Spleen (tissue), 11 donors: ENCODE measurements at regions not wholly inside any gene's neighbourhood (a gene's known extent, or its start where the extent isn't known, plus 50 kb on each side); places are given as distances from the start of the nearest gene placed in this dataset.

Source experiments
- DNase-seq: peaks from one replicate; pipeline ENCODE4 v3.0.0-alpha.2; 2020
- H3K27ac ChIP-seq, 8 donors: fragments of 200-600 bp; sonication (generic) in 7 of 8; 1 replicate in 4 of 8; 2 replicates in 4 of 8; pipeline versions ENCODE4 v1.5.0 to v1.8.0; 2016 to 2021; ENCODE audit warnings: inconsistent platforms in 4 of 8, mild to moderate bottlenecking in 4 of 8, moderate library complexity in 1 of 8
- H3K27me3 ChIP-seq, 7 donors: fragments of 200-600 bp; sonication (generic) in 6 of 7; replicated peaks in 1 of 7; 1 replicate in 4 of 7; 2 replicates in 3 of 7; pipeline versions ENCODE4 v1.5.0 to v1.8.0; 2016 to 2021; ENCODE audit warnings: inconsistent platforms in 3 of 7, mild to moderate bottlenecking in 1 of 7
- H3K36me3 ChIP-seq, 6 donors: fragments of 200-600 bp; sonication (generic) in 5 of 6; 1 replicate in 4 of 6; 2 replicates in 2 of 6; pipeline versions ENCODE4 v1.5.0 to v1.8.0; 2016 to 2021; ENCODE audit warnings: inconsistent platforms in 2 of 6
- H3K4me1 ChIP-seq, 6 donors: fragments of 200-600 bp; sonication (generic) in 5 of 6; 1 replicate in 3 of 6; 2 replicates in 3 of 6; pipeline versions ENCODE4 v1.5.0 to v1.8.0; 2016 to 2021; ENCODE audit warnings: inconsistent platforms in 3 of 6
- H3K4me3 ChIP-seq, 8 donors: fragments of 200-600 bp; sonication (generic) in 7 of 8; 1 replicate in 4 of 8; 2 replicates in 4 of 8; pipeline versions ENCODE4 v1.5.0 to v1.8.0; 2016 to 2021; ENCODE audit warnings: inconsistent platforms in 4 of 8, mild to moderate bottlenecking in 4 of 8, moderate library complexity in 2 of 8
- H3K9me3 ChIP-seq, 8 donors: fragments of 200-600 bp; sonication (generic) in 7 of 8; 1 replicate in 4 of 8; 2 replicates in 4 of 8; pipeline versions ENCODE4 v1.5.0 to v1.8.0; 2016 to 2021; ENCODE audit warnings: inconsistent platforms in 4 of 8
- POLR2A ChIP-seq, 3 donors: fragments of 450-650 bp; IDR thresholded peaks; one replicate each; pipeline ENCODE4 v1.5.1; 2017; ENCODE audit warnings: antibody characterized with exemption in 3 of 3, mild to moderate bottlenecking in 1 of 3
- POLR2AphosphoS5 ChIP-seq, 3 donors: sonication (generic); formaldehyde crosslinking; IDR thresholded peaks; one replicate each; pipeline ENCODE4 v1.5.1; 2017; ENCODE audit warnings: antibody characterized with exemption in 3 of 3
- whole genome bisulfite sequencing, 5 donors: extraction: QIAGEN DNeasy Blood & Tissue Kit in 3 of 5; methylation state at CpG; one replicate each; pipeline versions ENCODE4 v1.1.5 to v1.1.7; 2013 to 2018; 5-methylcytosine and 5-hydroxymethylcytosine counted together
- intact Hi-C: fragments of 100-400 bp; cut with DNase I; formaldehyde crosslinking; loops from one replicate; pipeline ENCODE4 v1.15.0; 2023; ENCODE audit warnings: low total_unique reads
- TF ChIP-seq, protein P1 (sequence below), 11 experiments: fragments of 200-600 bp in 7 of 11; fragments of 450-650 bp in 4 of 11; sonication (generic) in 4 of 11; IDR thresholded peaks in 8 of 11; conservative IDR thresholded peaks in 3 of 11; 1 replicate in 7 of 11; 2 replicates in 4 of 11; pipeline versions ENCODE4 v1.4.0 to v1.8.0; 2016 to 2021; ENCODE audit warnings: antibody characterized with exemption in 11 of 11, inconsistent platforms in 4 of 11, mild to moderate bottlenecking in 1 of 11
- donor health status: healthy with polysubstance abuse.
- donor health status: DM: no; HTN: no; CAD: no; lungs with moderate emphysema.
- donor health status: DM: no; HTN: no; CAD: no.
- donor health status: Bipolar disorder and iron deficiency.
- donor health status: healthy.
- donor health status: DM: no; HTN: no; CAD: no.
- donor health status: DM: yes; HTN: yes; CAD: no.

DNA sequence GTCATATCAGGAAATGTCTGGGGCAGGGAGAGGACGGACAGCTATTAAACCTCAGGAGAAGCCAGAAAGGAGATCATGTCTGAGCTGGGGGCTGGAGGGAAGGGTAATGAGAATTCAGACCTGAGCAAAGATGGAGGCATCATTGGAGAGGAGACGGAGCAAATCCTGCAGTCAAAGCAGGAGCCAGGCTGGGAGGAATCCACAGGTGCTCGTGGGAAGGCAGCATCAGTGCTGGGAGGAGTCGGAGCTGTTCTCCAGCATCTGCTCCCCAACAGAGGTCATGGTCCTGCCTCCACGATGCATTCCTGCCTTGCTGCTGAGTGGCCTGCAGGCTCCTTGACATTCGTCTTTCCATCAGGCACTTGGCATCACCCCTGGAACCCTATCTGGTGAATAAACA lies 148.3 kb upstream of the RAB4A start:
- no peak overlapping the region for H3K4me3 ChIP-seq
- peaks cover 0 to 21% (median 7%) of the 10 kb centered on the region in 6 donors for H3K4me1 ChIP-seq
- no peak for DNase-seq
- peaks cover 0 to 5% (median 0%) of the 10 kb centered on the region in 7 donors for H3K27me3 ChIP-seq
- 77 to 90% (median 87%) methylated on average over 6 of the region's 6 CpGs for WGBS, 5 donors
- intact Hi-C loops: no loop called here
- H3K9me3 ChIP-seq: peaks cover 0 to 6% (median 0%) of the 10 kb centered on the region in 8 donors
- no peaks in the 10 kb centered on the region for H3K36me3 ChIP-seq
- TF ChIP-seq, protein P1, sequence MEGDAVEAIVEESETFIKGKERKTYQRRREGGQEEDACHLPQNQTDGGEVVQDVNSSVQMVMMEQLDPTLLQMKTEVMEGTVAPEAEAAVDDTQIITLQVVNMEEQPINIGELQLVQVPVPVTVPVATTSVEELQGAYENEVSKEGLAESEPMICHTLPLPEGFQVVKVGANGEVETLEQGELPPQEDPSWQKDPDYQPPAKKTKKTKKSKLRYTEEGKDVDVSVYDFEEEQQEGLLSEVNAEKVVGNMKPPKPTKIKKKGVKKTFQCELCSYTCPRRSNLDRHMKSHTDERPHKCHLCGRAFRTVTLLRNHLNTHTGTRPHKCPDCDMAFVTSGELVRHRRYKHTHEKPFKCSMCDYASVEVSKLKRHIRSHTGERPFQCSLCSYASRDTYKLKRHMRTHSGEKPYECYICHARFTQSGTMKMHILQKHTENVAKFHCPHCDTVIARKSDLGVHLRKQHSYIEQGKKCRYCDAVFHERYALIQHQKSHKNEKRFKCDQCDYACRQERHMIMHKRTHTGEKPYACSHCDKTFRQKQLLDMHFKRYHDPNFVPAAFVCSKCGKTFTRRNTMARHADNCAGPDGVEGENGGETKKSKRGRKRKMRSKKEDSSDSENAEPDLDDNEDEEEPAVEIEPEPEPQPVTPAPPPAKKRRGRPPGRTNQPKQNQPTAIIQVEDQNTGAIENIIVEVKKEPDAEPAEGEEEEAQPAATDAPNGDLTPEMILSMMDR (IDR thresholded peaks at IDR 0.05 in 8 of 11, conservative IDR thresholded peaks at IDR 0.05 in 3 of 11): no peak
- TF ChIP-seq POLR2A (IDR thresholded peaks at IDR 0.05): no peak
- TF ChIP-seq POLR2AphosphoS5 (IDR thresholded peaks at IDR 0.05): no peak
- H3K27ac ChIP-seq: no peak overlapping the region

DNA sequence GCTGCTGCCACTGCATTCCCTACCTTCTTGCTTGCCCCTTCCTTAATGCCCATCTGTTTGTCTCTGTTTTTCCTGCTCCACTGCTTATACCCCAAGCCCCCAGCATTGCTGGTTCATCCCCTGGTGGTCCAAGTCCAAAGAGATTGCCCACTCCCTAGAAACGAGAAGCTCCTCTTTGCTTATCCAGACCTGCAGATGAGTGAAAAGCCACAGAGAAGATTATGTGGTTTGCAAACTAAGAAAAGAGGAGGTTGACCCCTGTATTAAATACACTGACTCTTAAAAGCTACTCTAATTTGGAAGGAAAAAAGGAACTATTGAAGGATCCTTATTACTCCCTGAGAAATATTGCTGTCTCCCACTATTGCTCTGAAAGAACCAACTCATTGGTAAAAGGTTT lies 146.8 kb upstream of the RAB4A start:
- intact Hi-C loops: no loop called here
- WGBS, 5 donors: 38 to 46% (median 45%) methylated on average over 1 of the region's 1 CpG
- H3K9me3 ChIP-seq: peaks cover 0 to 5% (median 0%) of the 10 kb centered on the region in 8 donors

DNA sequence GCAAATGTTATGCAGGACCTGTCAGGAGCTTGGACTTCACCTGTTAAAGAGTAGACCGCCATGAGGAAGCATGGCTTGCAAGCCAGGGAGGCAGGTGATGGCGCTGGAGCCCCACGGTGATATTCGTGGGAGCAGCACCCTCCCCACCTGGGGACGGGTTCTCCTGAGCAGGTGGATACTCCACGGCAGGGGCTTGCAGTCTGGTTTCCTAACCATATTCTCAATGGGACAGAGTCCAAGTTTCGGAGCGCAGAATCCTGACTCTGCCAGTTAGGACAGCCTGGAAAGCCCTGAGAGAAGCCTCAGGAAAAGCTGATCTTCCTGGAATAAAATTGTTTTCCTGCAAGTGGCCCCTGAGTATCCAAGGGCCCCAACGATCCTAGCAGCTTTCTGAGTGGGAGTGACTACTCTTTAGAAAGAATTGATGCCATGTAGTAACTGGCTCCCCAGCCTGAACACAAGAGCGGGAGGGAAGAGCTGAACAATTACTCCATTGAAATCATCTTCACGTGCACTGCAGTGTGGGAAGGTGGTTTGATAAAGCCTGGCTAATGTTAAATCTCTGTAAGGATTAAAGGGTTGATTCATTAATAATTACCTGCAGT lies 146.3 kb upstream of the RAB4A start:
- Histone ChIP-seq H3K9me3 (no peaks in the 10 kb centered on the region), H3K36me3 (no peaks in the 10 kb centered on the region), H3K27ac (no peak overlapping the region), H3K27me3 (peaks cover 0 to 8% (median 0%) of the 10 kb centered on the region in 7 donors), H3K4me1 (peaks cover 0 to 34% (median 21%) of the 10 kb centered on the region in 6 donors), H3K4me3 (no peak overlapping the region)
- no peak for DNase-seq
- TF ChIP-seq, protein P1 (IDR thresholded peaks at IDR 0.05 in 8 of 11, conservative IDR thresholded peaks at IDR 0.05 in 3 of 11): no peak
- TF ChIP-seq POLR2AphosphoS5 (IDR thresholded peaks at IDR 0.05) (no peak), POLR2A (IDR thresholded peaks at IDR 0.05) (no peak)
- 61 to 82% (median 76%) methylated on average over 9 to 11 of the region's 11 CpGs for WGBS, 5 donors
- intact Hi-C loops: no loop called here

More for the DNA sequence above, 146.8 kb upstream of the RAB4A start:
- no peaks in the 10 kb centered on the region for H3K36me3 ChIP-seq
- peaks cover 0 to 5% (median 0%) of the 10 kb centered on the region in 7 donors for H3K27me3 ChIP-seq
- no peak for DNase-seq
- TF ChIP-seq POLR2AphosphoS5 (IDR thresholded peaks at IDR 0.05) (no peak), POLR2A (IDR thresholded peaks at IDR 0.05) (no peak)
- TF ChIP-seq, protein P1 (IDR thresholded peaks at IDR 0.05 in 8 of 11, conservative IDR thresholded peaks at IDR 0.05 in 3 of 11): no peak
- no peak overlapping the region for H3K4me3 ChIP-seq
- H3K27ac ChIP-seq: no peak overlapping the region
- peaks cover 0 to 29% (median 16%) of the 10 kb centered on the region in 6 donors for H3K4me1 ChIP-seq

GRCh38 chr1:229127301-229127700 lies 143.6 kb upstream of the RAB4A start:
- no peaks in the 10 kb centered on the region for H3K36me3 ChIP-seq

More at GRCh38 chr1:229127301-229127700, 143.6 kb upstream of the RAB4A start:
- peaks cover 5 to 50% (median 36%) of the 10 kb centered on the region in 6 donors for H3K4me1 ChIP-seq
- H3K4me3 ChIP-seq: no peak overlapping the region
- DNase-seq: no peak
- peaks cover 0 to 11% (median 0%) of the 10 kb centered on the region in 7 donors for H3K27me3 ChIP-seq
- H3K9me3 ChIP-seq: no peaks in the 10 kb centered on the region
- TF ChIP-seq POLR2AphosphoS5 (IDR thresholded peaks at IDR 0.05): no peak
- TF ChIP-seq POLR2A (IDR thresholded peaks at IDR 0.05): no peak
- TF ChIP-seq, protein P1 (IDR thresholded peaks at IDR 0.05 in 8 of 11, conservative IDR thresholded peaks at IDR 0.05 in 3 of 11): no peak
- no peak overlapping the region for H3K27ac ChIP-seq
- intact Hi-C loops: no loop called here
- WGBS, 5 donors: 28 to 38% (median 38%) methylated on average over 2 of the region's 2 CpGs
